Neural crest cell (in vitro differentiated cells): ENCODE measurements at regions not wholly inside any gene's neighbourhood (a gene's known extent, or its start where the extent isn't known, plus 50 kb on each side); places are given as distances from the start of the nearest gene placed in this dataset.

Experiments
- DNase-seq: peaks from one replicate; pipeline ENCODE4 v3.0.0; 2021; ENCODE audit warnings: low read depth, mixed read lengths, low spot score
- H3K27ac Mint-ChIP-seq: one replicate; pipeline ENCODE4 v1.8.0; 2021; ENCODE audit warnings: mild to moderate bottlenecking, mixed read lengths; ENCODE audit not compliant: unreplicated experiment
- H3K27me3 Mint-ChIP-seq: 2 replicates; pipeline ENCODE4 v1.8.0; 2021; ENCODE audit warnings: low read depth, mild to moderate bottlenecking, mixed read lengths
- H3K36me3 Mint-ChIP-seq: 2 replicates; pipeline ENCODE4 v1.8.0; 2021; ENCODE audit warnings: low read depth, mild to moderate bottlenecking, mixed read lengths
- H3K4me1 Mint-ChIP-seq: 2 replicates; pipeline ENCODE4 v1.8.0; 2021; ENCODE audit warnings: mixed read lengths
- H3K4me3 Mint-ChIP-seq: one replicate; pipeline ENCODE4 v1.8.0; 2021; ENCODE audit warnings: mild to moderate bottlenecking, mixed read lengths
- H3K9me3 Mint-ChIP-seq: 2 replicates; pipeline ENCODE4 v1.8.0; 2021; ENCODE audit warnings: mixed read lengths
- CTCF ChIP-seq: fragments of 200-600 bp; sonication (generic); conservative IDR thresholded peaks from 2 replicates; pipeline ENCODE4 v1.5.0; 2021; ENCODE audit warnings: antibody characterized with exemption, mild to moderate bottlenecking

GRCh38 chr6:44059359-44060346 is 67.6 kb downstream of the MRPL14 start:
- H3K27ac Mint-ChIP-seq, result no peak overlapping the region
- H3K9me3 Mint-ChIP-seq, result peaks cover 4% of the 10 kb centered on the region
- no peaks in the 10 kb centered on the region for H3K27me3 Mint-ChIP-seq
- no peak for DNase-seq
- H3K36me3 Mint-ChIP-seq, result no peaks in the 10 kb centered on the region
- no peak for TF ChIP-seq CTCF
- no peak overlapping the region for H3K4me3 Mint-ChIP-seq
- H3K4me1 Mint-ChIP-seq, result peaks cover 8% of the 10 kb centered on the region

- Mint-ChIP-seq H3K9me3 (peaks cover 4% of the 10 kb centered on the region), H3K27ac (no peak overlapping the region), H3K27me3 (no peaks in the 10 kb centered on the region), H3K36me3 (no peaks in the 10 kb centered on the region), H3K4me3 (no peak overlapping the region), H3K4me1 (peaks cover 8% of the 10 kb centered on the region)
- DNase-seq, result no peak
- no peak for TF ChIP-seq CTCF
These were observed 68.5 kb downstream of the MRPL14 start for GRCh38 chr6:44058617-44059358.

GRCh38 chr6:44057931-44058616 is 69.2 kb downstream of the MRPL14 start:
- Mint-ChIP-seq H3K27me3 (no peaks in the 10 kb centered on the region), H3K4me3 (no peak overlapping the region), H3K9me3 (peaks cover 4% of the 10 kb centered on the region)

GRCh38 chr6:44057238-44057930 is 69.9 kb downstream of the MRPL14 start:
- no peaks in the 10 kb centered on the region for H3K36me3 Mint-ChIP-seq
- H3K4me1 Mint-ChIP-seq, result peaks cover 11% of the 10 kb centered on the region
- H3K27ac Mint-ChIP-seq, result peak overlapping the region; percentile 3
- DNase-seq, result no peak
- H3K9me3 Mint-ChIP-seq, result peaks cover 4% of the 10 kb centered on the region
- TF ChIP-seq CTCF, result no peak
- no peak overlapping the region for H3K4me3 Mint-ChIP-seq
- no peaks in the 10 kb centered on the region for H3K27me3 Mint-ChIP-seq

More at GRCh38 chr6:44057931-44058616, 69.2 kb downstream of the MRPL14 start:
- H3K4me1 Mint-ChIP-seq, result peaks cover 8% of the 10 kb centered on the region
- no peaks in the 10 kb centered on the region for H3K36me3 Mint-ChIP-seq
- no peak for TF ChIP-seq CTCF
- no peak for DNase-seq
- no peak overlapping the region for H3K27ac Mint-ChIP-seq
